ENCODE measurements at regions not wholly inside any gene's neighbourhood (a gene's known extent, or its start where the extent isn't known, plus 50 kb on each side); places are given as distances from the start of the nearest gene placed in this dataset.

DNA sequence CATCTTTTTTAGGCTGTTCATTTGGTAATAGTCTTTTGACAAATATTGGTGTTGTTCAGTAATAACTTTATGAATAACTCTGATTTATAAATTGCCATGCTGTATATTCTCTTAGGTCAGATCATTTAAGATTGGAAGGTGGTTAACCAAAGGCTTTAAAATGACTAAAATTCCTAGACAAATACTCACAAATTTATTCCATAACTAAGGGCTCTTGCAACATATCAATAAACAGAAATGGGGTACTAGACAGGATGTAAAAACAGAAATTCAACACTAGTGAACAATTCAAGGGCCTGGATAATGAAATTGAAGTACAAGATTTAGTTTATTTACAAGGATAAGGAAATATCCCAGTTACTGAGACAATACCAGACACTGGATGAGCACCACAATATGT lies 328.6 kb downstream of the PCDH19 start:
- no peak for TF ChIP-seq CTCF (IDR thresholded peaks at IDR 0.05; ENCODE audit: low read depth, low read length)
- no peak for TF ChIP-seq POLR2A (IDR thresholded peaks at IDR 0.05; ENCODE audit: extremely low read depth, insufficient read length)
- TF ChIP-seq, protein P1, sequence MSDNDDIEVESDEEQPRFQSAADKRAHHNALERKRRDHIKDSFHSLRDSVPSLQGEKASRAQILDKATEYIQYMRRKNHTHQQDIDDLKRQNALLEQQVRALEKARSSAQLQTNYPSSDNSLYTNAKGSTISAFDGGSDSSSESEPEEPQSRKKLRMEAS (IDR thresholded peaks at IDR 0.05; ENCODE audit: low read depth, low read length) = no peak
- TF ChIP-seq MYC (IDR thresholded peaks at IDR 0.05; ENCODE audit: low read depth, low read length) = no peak
- H3K4me3 ChIP-seq (ENCODE audit: low read depth, low read length) = no peak overlapping the region
- no peak for DNase-seq (ENCODE audit: low read depth)

DNA sequence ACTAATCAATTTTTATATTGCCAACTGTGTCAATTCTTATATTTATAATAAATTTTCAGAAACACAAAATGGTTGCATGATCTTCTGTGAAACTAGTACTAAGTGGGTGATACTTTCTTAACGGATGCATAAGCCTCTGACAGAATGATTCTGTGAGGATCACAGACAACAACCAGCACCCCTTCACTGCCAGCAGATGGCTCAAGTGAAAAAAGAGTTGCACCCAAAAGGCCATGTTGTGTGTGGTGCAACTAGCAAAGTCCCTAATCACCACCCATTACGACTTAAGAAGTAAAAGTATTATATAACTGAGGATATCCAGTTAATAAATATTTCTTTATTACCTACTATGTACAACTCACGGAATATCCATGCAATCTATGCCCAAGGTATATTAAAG lies 334.0 kb downstream of the PCDH19 start:
- no peak overlapping the region for H3K4me3 ChIP-seq (ENCODE audit: low read depth, low read length)
- DNase-seq (ENCODE audit: low read depth) = peak; percentile 0
- TF ChIP-seq, protein P1 (IDR thresholded peaks at IDR 0.05; ENCODE audit: low read depth, low read length) = no peak
- TF ChIP-seq CTCF (IDR thresholded peaks at IDR 0.05; ENCODE audit: low read depth, low read length) (no peak), POLR2A (IDR thresholded peaks at IDR 0.05; ENCODE audit: extremely low read depth, insufficient read length) (no peak), MYC (IDR thresholded peaks at IDR 0.05; ENCODE audit: low read depth, low read length) (no peak)

DNA sequence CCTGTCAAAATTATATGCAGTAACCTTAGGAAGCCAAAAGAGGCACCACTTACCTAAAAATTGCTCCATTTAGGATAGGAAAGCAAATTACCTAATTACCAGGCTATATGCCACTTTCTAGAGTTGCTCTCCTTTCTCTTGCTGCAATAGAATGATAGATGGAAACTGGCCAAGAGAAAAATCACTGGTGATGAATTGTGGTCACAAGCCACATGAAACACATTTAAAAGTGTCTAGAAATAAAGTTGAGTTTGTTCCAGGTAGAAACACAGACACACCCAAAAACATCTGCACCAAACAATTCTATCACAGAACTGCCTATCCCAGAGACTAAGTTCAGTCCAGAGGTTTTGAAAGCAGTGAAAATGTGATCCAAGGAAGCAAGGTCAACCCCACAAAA lies 337.7 kb downstream of the PCDH19 start:
- DNase-seq (ENCODE audit: low read depth) = no peak
- no peak overlapping the region for H3K4me3 ChIP-seq (ENCODE audit: low read depth, low read length)
- TF ChIP-seq CTCF (IDR thresholded peaks at IDR 0.05; ENCODE audit: low read depth, low read length) (no peak), MYC (IDR thresholded peaks at IDR 0.05; ENCODE audit: low read depth, low read length) (no peak), POLR2A (IDR thresholded peaks at IDR 0.05; ENCODE audit: extremely low read depth, insufficient read length) (no peak)
- TF ChIP-seq, protein P1 (IDR thresholded peaks at IDR 0.05; ENCODE audit: low read depth, low read length) = no peak

- TF ChIP-seq MYC (IDR thresholded peaks at IDR 0.05; ENCODE audit: low read depth, low read length) = no peak
- TF ChIP-seq CTCF (IDR thresholded peaks at IDR 0.05; ENCODE audit: low read depth, low read length) = no peak
- TF ChIP-seq, protein P1 (IDR thresholded peaks at IDR 0.05; ENCODE audit: low read depth, low read length) = no peak
- TF ChIP-seq POLR2A (IDR thresholded peaks at IDR 0.05; ENCODE audit: extremely low read depth, insufficient read length) = no peak
- no peak for DNase-seq (ENCODE audit: low read depth)
- H3K4me3 ChIP-seq (ENCODE audit: low read depth, low read length) = no peak overlapping the region
Observed at GRCh38 chrX:100070334-100070849, 339.7 kb downstream of the PCDH19 start.

DNA sequence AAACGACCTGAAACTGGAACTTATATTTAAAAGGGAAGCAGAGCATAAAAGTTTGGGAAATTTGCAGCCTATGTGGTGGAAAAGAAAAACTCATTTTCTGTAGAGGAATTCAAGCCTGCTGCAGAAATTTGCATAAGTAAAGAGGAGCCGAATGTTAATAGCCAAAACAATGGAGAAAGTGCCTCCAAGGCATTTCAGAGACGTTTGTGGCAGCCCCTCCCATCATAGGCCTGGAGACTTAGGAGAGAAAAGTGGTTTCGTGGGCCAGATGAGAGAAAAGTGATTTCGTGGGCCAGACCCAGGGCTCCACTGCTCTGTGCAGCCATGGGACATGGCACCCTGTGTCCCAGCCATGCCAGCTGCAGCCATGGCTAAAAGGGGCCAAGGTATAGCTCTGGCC lies 361.9 kb downstream of the PCDH19 start:
- no peak for TF ChIP-seq CTCF (IDR thresholded peaks at IDR 0.05; ENCODE audit: low read depth, low read length)
- TF ChIP-seq, protein P1 (IDR thresholded peaks at IDR 0.05; ENCODE audit: low read depth, low read length) = no peak
- no peak for TF ChIP-seq POLR2A (IDR thresholded peaks at IDR 0.05; ENCODE audit: extremely low read depth, insufficient read length)
- no peak for TF ChIP-seq MYC (IDR thresholded peaks at IDR 0.05; ENCODE audit: low read depth, low read length)
- H3K4me3 ChIP-seq (ENCODE audit: low read depth, low read length) = no peak overlapping the region
- DNase-seq (ENCODE audit: low read depth) = no peak

Data from NB4 (cell line).